ENCODE measurements at regions not wholly inside any gene's neighbourhood (a gene's known extent, or its start where the extent isn't known, plus 50 kb on each side); places are given as distances from the start of the nearest gene placed in this dataset.

DNA sequence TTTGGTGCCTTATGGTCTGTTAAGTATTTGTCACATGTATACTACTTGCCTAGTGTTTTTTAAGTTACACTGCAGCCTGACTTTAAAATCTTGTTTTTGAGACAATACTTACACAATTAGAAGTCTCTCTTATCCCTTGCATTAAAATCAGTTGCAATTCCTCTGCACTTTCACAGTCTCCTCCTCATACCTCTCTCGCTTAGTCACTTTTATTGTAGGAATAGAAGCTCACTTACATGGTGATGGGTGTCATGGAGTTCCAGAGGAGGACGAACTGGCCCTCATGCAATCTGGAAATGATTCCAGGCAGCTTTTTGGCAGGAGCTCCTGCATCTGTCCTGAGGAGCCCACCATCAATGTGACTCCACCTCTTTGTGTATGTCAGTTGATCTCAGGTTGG is 238.4 kb upstream of the TBC1D5 start:
- no peak for TF ChIP-seq POLR2A (IDR thresholded peaks at IDR 0.05)
- TF ChIP-seq CTCF (IDR thresholded peaks at IDR 0.05) = no peak
